GM23338 (cell line): ENCODE measurements at regions not wholly inside any gene's neighbourhood (a gene's known extent, or its start where the extent isn't known, plus 50 kb on each side); places are given as distances from the start of the nearest gene placed in this dataset.

ENCODE experiments used
- EZH2phosphoT487 ChIP-seq: fragments of 200-600 bp; sonication (generic); IDR thresholded peaks from one replicate; pipeline ENCODE4 v1.8.1; 2018; ENCODE audit warnings: antibody characterized with exemption; ENCODE audit not compliant: unreplicated experiment
- POLR2AphosphoS5 ChIP-seq: IDR thresholded peaks from 2 replicates; pipeline ENCODE4 v1.6.1; 2016; ENCODE audit warnings: antibody characterized with exemption, low read depth

DNA sequence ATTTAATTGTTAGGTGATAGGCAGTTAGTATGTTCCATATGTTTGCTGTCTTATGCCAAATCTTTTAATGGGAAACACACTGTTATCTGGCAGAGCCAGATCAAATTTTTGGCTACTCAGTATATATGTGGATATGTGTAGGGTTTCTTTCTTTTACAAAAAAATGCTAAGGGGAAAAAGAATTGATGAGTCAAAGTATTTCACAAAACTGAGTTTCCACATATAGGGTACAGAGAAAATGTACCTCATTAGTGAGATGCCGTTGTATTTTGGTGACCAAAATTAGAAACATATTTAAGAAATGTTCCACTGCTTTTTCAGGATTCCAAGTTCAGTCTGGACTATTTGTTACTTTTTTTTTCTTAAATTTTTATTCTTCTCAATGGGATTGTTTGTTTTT, 201.2 kb upstream of the PTGFR start:
- TF ChIP-seq POLR2AphosphoS5 (no peak), EZH2phosphoT487 (no peak)
